GM10248 (cell line): ENCODE measurements at regions not wholly inside any gene's neighbourhood (a gene's known extent, or its start where the extent isn't known, plus 50 kb on each side); places are given as distances from the start of the nearest gene placed in this dataset.

Source experiments
- CTCF ChIA-PET: fragments of 300-600 bp; sonication (Branson Sonifier 250); formaldehyde crosslinking; extraction: SDS; loops from one replicate; lab custom pipeline; 2021; ENCODE audit warnings: antibody characterized with exemption; lab: Yijun Ruan, JAX
- POLR2A ChIA-PET: fragments of 350-650 bp; sonication (Branson Sonifier 250); formaldehyde crosslinking; extraction: SDS; loops from one replicate; lab custom pipeline; 2020; ENCODE audit warnings: antibody characterized with exemption; lab: Yijun Ruan, JAX
- DNase-seq: peaks from one replicate; pipeline ENCODE4 v3.0.0; 2012; ENCODE audit errors: extremely low spot score
- TF ChIP-seq, protein P1 (sequence below): IDR thresholded peaks from 2 replicates; pipeline ENCODE4 v1.5.1; 2012; ENCODE audit warnings: mild to moderate bottlenecking, low read depth; ENCODE audit errors: extremely low read depth, missing control alignments, control extremely low read depth

DNA sequence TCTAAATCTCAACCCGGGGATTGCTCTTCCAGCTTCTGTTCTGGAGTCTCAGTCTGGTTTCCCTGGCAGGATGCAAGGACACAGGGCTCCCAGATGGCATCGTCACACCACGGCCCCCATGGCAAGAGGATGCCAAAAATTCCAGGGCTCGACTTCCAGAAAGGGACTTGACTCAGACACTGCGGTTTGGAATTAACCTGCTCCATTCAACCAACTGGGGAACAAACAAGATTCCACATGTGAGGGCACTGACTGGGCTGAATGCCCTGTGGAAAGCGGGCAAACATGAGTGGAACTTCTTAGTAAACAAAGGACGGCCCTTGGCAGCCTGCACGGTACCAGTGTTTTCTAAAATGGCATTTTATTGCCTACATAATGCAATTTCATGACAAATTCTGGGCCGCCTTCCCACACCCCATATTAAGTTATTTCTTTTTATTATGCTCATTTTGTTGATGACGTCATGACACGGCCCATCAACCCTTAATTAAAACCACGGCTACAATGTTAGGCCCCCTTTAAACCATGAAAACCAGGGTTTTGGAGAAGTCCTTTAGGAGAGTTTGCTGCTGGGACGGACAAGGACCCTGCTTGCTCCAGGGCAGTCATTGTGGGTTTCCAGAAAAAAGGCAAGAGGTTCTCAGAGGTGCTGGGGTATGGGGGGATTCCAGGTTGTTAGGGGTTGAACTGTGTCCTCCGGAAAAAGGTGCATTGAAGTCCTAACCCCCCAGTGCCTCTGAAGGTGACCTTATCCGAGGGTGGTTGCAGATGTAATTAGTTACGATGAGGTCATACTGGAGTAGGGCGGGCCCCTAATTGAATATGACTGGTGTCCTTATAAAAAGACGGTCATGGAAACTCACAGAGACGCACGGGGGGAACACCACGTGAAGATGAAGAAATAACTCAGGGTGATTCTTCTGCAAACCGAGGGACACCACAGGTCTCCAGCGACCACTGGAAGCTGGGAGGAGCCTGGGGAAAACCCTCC is 205.6 kb downstream of the FOXL1 start:
- CTCF ChIA-PET: no interaction called here
- DNase-seq: no peak

DNA sequence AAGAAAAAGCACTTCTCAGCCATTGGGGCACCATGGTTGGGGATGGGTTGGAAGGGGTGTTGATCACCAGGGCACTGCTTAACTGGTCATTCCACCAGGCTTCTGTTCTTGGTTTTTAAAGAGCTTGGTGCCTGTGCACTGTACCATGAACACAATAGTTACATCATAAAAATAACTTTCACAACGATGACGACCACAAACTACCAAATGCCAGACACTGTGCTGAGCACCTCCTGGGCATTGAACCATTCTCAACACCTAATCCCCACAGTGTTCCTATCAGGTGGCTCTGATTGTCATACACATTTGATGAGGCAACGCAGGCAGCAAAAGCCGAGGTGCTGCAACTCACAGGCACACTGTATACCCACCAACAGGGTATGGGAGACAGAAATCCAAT is 208.0 kb downstream of the FOXL1 start:
- TF ChIP-seq, protein P1, sequence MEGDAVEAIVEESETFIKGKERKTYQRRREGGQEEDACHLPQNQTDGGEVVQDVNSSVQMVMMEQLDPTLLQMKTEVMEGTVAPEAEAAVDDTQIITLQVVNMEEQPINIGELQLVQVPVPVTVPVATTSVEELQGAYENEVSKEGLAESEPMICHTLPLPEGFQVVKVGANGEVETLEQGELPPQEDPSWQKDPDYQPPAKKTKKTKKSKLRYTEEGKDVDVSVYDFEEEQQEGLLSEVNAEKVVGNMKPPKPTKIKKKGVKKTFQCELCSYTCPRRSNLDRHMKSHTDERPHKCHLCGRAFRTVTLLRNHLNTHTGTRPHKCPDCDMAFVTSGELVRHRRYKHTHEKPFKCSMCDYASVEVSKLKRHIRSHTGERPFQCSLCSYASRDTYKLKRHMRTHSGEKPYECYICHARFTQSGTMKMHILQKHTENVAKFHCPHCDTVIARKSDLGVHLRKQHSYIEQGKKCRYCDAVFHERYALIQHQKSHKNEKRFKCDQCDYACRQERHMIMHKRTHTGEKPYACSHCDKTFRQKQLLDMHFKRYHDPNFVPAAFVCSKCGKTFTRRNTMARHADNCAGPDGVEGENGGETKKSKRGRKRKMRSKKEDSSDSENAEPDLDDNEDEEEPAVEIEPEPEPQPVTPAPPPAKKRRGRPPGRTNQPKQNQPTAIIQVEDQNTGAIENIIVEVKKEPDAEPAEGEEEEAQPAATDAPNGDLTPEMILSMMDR: no peak
- ChIA-PET CTCF (no interaction called here), POLR2A (no interaction called here)
- no peak for DNase-seq

More for the DNA sequence above, 205.6 kb downstream of the FOXL1 start:
- TF ChIP-seq, protein P1: no peak
- POLR2A ChIA-PET: no interaction called here

DNA sequence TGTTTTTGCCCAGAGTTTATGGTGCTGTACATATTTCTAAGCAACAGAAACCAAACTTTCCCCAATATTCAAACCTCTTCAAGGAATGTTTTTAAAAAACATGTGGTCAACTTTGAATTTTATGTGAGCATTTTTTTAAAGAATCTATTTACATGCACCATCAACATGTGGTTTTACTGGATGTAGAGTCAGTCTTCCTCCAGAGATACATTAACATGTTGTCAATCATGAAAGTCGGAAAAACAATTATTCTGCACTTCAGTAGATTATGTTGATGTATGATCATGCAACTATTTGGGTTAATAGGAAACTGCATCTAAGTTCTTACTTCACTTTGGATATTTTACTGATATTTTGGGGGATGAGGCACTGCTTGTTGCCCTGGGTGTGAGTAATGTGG is 208.6 kb downstream of the FOXL1 start:
- TF ChIP-seq, protein P1: no peak
- CTCF ChIA-PET: no interaction called here
- DNase-seq: no peak
- POLR2A ChIA-PET: no interaction called here

DNA sequence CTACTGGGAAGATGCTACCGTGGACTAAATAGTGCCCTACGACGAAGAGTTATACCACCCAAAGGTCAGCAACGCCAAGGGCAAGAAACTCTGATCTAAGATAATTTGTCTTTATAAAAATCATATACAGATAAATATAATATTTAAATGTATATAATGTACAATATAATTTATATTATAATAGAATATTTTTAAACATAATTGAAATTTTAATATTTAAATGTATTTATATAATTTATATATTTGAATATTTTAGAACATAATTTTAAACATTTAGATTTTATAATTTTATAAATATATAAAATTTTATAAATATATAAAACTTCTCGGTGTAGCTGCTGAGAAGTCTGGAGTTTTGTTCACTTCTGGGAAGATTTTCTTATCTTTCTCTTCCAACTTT is 209.2 kb downstream of the FOXL1 start:
- TF ChIP-seq, protein P1: no peak
- ChIA-PET POLR2A (no interaction called here), CTCF (no interaction called here)
- DNase-seq: no peak

DNA sequence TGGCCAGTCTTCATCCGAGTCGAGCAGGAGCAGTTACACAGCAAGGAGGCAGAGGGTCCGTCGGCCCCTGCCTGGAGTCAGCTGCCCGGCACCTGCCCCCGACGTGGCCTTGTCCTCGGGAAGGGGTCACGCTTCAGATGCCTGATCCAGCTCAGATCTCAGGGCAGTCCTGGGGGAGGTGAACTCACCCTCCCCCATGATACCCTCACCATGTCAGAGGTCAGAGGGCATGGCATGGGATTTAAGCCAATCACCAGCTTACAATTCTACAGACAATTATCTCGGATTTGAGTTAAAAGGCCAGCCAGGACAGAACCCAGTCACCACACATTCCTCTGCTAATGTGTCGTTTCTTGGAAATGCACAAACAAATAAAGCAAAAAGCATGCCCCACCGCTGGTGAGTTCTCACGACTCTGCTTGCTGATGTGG is 211.3 kb downstream of the FOXL1 start:
- DNase-seq: no peak
- TF ChIP-seq, protein P1: no peak
- POLR2A ChIA-PET: no interaction called here
- CTCF ChIA-PET: no interaction called here

DNA sequence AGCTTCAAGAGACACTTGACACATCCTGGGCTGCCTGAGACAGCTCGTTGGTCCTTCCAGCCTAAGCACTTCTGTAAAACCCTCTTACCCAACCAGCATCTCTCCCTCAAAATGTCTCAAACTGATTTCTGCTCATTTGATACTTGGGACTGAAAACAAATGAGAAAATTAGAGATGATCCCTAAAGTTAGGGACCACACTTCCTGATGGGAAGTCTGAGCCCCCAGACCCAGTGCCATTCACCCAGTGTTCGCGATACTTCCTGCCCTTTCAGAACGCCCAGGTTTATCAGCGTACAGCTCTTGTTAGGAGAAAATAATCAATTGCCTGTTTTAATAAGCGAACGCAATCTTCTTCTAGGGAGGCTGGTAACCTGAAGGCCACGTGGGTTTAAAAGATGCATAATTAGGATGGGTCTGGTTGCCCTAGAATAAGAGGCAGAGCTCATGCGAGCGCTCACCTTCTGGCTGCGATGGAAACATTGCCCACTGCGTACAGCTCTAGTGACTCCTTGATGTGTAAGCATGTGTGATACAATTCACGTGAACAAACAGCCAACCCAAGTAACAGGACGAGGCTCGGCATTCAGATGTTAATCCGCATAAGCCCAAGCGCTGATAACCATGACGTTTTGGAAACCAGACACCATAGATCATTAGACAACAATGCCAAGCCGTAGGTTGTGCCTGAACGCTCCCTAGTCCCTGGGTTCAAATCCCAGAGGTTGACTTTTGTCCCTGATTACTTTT is 213.1 kb downstream of the FOXL1 start:
- TF ChIP-seq, protein P1: no peak
- ChIA-PET CTCF (no interaction called here), POLR2A (no interaction called here)
- no peak for DNase-seq
